Vagina (tissue), 2 donors: ENCODE measurements at regions not wholly inside any gene's neighbourhood (a gene's known extent, or its start where the extent isn't known, plus 50 kb on each side); places are given as distances from the start of the nearest gene placed in this dataset.

Experiments used
- CTCF ChIP-seq, 3 experiments: fragments of 450-650 bp in 2 of 3; fragments of 200-600 bp in 1 of 3; sonication (generic) in 1 of 3; IDR thresholded peaks; one replicate each; pipeline ENCODE4 v1.5.1; 2017 to 2019; ENCODE audit warnings: antibody characterized with exemption in 3 of 3, mild to moderate bottlenecking in 2 of 3, moderate library complexity in 2 of 3
- POLR2A ChIP-seq, 2 donors: fragments of 450-650 bp; IDR thresholded peaks; one replicate each; pipeline ENCODE4 v1.6.1; 2017; ENCODE audit warnings: antibody characterized with exemption in 2 of 2, mild to moderate bottlenecking in 2 of 2, moderate library complexity in 2 of 2
- POLR2AphosphoS5 ChIP-seq, 2 donors: sonication (generic); formaldehyde crosslinking; IDR thresholded peaks; one replicate each; pipeline ENCODE4 v1.9.0; 2017; ENCODE audit warnings: antibody characterized with exemption in 2 of 2, mild to moderate bottlenecking in 2 of 2, low read depth in 1 of 2; ENCODE audit not compliant: insufficient read depth in 1 of 2

DNA sequence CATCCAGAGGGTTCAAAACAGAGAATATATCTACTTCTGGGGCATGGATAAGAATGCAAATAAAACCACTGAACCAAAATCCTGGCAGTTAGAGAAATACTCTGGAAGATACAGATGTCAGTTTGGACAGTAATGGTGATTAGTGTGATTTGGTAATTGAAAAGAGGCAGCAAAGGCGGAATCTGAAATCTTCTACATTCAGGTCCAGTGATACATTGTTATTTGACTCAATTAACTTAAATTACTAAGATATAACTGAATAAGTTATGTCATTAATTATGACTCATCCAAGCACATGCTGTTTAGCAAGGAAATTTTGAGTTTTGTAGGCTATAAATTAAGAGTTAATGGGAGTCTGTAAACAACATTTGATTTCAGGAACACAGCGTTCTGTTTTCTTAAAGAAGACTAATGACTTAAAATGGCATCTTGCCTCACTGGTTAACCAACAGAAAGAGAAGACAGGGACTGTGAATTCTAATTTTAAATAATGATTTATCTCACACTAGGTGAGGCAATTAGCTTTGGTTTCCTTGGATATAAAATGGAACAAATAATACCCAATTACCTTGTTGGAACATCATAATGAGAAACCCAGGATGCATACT is 937.1 kb downstream of the PDHA2 start:
- TF ChIP-seq POLR2A (IDR thresholded peaks at IDR 0.05) (no peak), CTCF (IDR thresholded peaks at IDR 0.05) (no peak), POLR2AphosphoS5 (IDR thresholded peaks at IDR 0.05; ENCODE audit: insufficient read depth in 1 of 2, low read depth in 1 of 2) (peak in 1 of 2 donors; percentile 28)
